ENCODE measurements at regions not wholly inside any gene's neighbourhood (a gene's known extent, or its start where the extent isn't known, plus 50 kb on each side); places are given as distances from the start of the nearest gene placed in this dataset.

DNA sequence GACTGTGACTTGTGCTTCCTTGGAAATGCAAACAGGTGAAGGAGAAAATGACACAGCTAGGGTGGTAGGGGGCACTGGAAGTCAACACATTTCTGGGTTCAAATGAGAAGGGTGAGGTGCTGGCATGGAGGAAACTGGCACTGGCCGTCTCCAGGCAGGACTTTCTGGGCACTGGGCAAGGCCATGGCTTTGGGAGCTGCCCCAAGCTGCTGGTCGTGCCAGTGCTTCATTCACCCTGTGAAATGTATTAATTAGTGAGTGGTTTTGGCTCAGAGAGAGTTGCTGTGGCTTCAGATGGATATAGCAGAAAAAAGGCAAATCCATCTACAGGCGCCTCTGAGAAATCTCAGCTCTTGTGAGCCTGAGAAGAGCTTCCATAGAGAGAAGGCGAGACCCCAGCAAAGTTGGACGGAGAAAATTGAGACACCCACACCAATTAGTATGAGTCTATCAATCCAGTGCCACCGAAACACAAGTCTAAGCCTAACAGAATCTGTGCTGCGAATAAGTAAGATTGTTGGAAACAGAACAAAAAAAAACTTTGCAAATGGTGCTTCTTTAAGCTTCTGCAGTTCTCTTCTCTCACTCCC lies 202.1 kb upstream of the TNP1 start:
- CTCF ChIA-PET (ENCODE audit: low intra/inter-chr PET ratio, low total read pairs), result no interaction called here
- ATAC-seq, result no peak
- intact Hi-C loops (cut with micrococcal nuclease; ENCODE audit: unreplicated experiment), result no loop called here

DNA sequence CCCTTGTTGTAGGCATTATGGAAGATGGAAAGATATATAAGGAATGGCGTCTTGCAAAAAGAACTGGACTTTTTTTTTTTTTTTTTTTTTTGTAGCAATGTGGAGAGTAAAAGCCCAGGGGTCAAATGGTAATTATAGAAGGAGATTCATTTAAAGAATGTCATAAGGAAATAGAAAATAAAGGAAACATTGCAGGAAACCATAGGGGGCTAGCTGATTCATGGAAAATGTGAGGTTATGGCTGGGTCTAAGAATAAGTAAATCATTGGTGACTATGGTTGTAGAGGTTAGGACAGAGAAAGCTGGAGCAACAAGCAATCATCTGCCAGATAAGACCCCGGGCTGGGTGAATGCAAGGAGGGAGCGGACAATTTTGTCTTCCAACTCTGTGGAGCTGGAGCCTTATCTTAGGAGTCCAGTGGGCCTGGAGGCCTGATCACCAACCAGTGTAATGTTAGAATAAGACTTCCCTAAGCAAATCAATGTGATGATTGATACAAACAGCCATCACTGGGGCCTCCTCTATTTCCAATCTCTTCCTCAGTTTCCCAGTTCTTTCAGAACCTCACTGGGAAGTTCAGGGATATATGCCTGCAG lies 201.2 kb upstream of the TNP1 start:
- Histone ChIP-seq H3K4me1 (ENCODE audit: insufficient read depth, low read length) (peaks cover 1% of the 10 kb centered on the region; the same call in 1 of the 2 replicates), H3K36me3 (replicated peaks in 1 of 2; ENCODE audit: control insufficient read depth in 1 of 2, insufficient read depth in 2 of 2, low read length in 2 of 2) (no peaks in the 10 kb centered on the region), H2AFZ (ENCODE audit: low read length) (no peak overlapping the region), H3K27ac (ENCODE audit: extremely low read length, insufficient read depth, low read length) (no peak overlapping the region), H3K9ac (ENCODE audit: insufficient read depth, low read depth, low read length) (no peak overlapping the region), H3K9me3 (ENCODE audit: low read length) (no peaks in the 10 kb centered on the region), H3K79me2 (ENCODE audit: insufficient read depth, low read length) (no peaks in the 10 kb centered on the region), H3K4me2 (ENCODE audit: low read depth, low read length) (no peak overlapping the region), H4K20me1 (ENCODE audit: insufficient read depth, low read length) (no peaks in the 10 kb centered on the region), H3K4me3 (replicated peaks in 1 of 3; ENCODE audit: insufficient read depth in 1 of 3, low read depth in 2 of 3, low read length in 3 of 3) (no peak overlapping the region), H3K27me3 (ENCODE audit: control insufficient read depth in 1 of 2, insufficient read depth in 2 of 2, low read length in 2 of 2) (0 out of 5 replicates have a peak, but pooled peaks cover 0 to 5% of the 10 kb centered on the region in 2 experiments)
- intact Hi-C loops (cut with micrococcal nuclease; ENCODE audit: unreplicated experiment), result no loop called here
- CTCF ChIA-PET (ENCODE audit: low intra/inter-chr PET ratio, low total read pairs), result no interaction called here
- POLR2A ChIA-PET, result no interaction called here
- FAIRE-seq (no peak), ATAC-seq (no peak), DNase-seq (ENCODE audit: low spot score) (no peak)
- BruUV-seq (replicated peaks), result no TSS peak
- 44% methylated on average over 3 of the region's 3 CpGs for WGBS (ENCODE audit: low lambda C conversion rate)
- in situ Hi-C loops (cut with HindIII; ENCODE audit: extremely low pct_ligation_motif_present, low pct_unique_long_range_greater_than_20kb), result no loop called here
- TF ChIP-seq, protein P1, sequence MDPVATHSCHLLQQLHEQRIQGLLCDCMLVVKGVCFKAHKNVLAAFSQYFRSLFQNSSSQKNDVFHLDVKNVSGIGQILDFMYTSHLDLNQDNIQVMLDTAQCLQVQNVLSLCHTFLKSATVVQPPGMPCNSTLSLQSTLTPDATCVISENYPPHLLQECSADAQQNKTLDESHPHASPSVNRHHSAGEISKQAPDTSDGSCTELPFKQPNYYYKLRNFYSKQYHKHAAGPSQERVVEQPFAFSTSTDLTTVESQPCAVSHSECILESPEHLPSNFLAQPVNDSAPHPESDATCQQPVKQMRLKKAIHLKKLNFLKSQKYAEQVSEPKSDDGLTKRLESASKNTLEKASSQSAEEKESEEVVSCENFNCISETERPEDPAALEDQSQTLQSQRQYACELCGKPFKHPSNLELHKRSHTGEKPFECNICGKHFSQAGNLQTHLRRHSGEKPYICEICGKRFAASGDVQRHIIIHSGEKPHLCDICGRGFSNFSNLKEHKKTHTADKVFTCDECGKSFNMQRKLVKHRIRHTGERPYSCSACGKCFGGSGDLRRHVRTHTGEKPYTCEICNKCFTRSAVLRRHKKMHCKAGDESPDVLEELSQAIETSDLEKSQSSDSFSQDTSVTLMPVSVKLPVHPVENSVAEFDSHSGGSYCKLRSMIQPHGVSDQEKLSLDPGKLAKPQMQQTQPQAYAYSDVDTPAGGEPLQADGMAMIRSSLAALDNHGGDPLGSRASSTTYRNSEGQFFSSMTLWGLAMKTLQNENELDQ (CRISPR knock-in tag; IDR thresholded peaks at IDR 0.05; ENCODE audit: borderline replicate concordance), result no peak
- no peak for TF ChIP-seq BCL6 (CRISPR knock-in tag; IDR thresholded peaks at IDR 0.05)
- TF ChIP-seq, protein P2, sequence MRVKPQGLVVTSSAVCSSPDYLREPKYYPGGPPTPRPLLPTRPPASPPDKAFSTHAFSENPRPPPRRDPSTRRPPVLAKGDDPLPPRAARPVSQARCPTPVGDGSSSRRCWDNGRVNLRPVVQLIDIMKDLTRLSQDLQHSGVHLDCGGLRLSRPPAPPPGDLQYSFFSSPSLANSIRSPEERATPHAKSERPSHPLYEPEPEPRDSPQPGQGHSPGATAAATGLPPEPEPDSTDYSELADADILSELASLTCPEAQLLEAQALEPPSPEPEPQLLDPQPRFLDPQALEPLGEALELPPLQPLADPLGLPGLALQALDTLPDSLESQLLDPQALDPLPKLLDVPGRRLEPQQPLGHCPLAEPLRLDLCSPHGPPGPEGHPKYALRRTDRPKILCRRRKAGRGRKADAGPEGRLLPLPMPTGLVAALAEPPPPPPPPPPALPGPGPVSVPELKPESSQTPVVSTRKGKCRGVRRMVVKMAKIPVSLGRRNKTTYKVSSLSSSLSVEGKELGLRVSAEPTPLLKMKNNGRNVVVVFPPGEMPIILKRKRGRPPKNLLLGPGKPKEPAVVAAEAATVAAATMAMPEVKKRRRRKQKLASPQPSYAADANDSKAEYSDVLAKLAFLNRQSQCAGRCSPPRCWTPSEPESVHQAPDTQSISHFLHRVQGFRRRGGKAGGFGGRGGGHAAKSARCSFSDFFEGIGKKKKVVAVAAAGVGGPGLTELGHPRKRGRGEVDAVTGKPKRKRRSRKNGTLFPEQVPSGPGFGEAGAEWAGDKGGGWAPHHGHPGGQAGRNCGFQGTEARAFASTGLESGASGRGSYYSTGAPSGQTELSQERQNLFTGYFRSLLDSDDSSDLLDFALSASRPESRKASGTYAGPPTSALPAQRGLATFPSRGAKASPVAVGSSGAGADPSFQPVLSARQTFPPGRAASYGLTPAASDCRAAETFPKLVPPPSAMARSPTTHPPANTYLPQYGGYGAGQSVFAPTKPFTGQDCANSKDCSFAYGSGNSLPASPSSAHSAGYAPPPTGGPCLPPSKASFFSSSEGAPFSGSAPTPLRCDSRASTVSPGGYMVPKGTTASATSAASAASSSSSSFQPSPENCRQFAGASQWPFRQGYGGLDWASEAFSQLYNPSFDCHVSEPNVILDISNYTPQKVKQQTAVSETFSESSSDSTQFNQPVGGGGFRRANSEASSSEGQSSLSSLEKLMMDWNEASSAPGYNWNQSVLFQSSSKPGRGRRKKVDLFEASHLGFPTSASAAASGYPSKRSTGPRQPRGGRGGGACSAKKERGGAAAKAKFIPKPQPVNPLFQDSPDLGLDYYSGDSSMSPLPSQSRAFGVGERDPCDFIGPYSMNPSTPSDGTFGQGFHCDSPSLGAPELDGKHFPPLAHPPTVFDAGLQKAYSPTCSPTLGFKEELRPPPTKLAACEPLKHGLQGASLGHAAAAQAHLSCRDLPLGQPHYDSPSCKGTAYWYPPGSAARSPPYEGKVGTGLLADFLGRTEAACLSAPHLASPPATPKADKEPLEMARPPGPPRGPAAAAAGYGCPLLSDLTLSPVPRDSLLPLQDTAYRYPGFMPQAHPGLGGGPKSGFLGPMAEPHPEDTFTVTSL (CRISPR knock-in tag; IDR thresholded peaks at IDR 0.05; ENCODE audit: borderline replicate concordance), result no peak
- TF ChIP-seq CBX1 (IDR thresholded peaks at IDR 0.05; ENCODE audit: low read depth), result no peak
- no peak for TF ChIP-seq HCFC1 (IDR thresholded peaks at IDR 0.05; ENCODE audit: low read depth, low read length)
- TF ChIP-seq ZFP62 (CRISPR knock-in tag; IDR thresholded peaks at IDR 0.05), result no peak
- TF ChIP-seq CCAR2 (optimal IDR thresholded peaks at IDR 0.05; ENCODE audit: low read depth, low read length), result no peak

More for the DNA sequence above, 202.1 kb upstream of the TNP1 start:
- H3K27me3 ChIP-seq (ENCODE audit: control insufficient read depth in 1 of 2, insufficient read depth in 2 of 2, low read length in 2 of 2), result peaks cover 0 to 8% of the 10 kb centered on the region in 2 experiments; a peak in 3 of 5 replicates
- no peaks in the 10 kb centered on the region for H3K36me3 ChIP-seq (replicated peaks in 1 of 2; ENCODE audit: control insufficient read depth in 1 of 2, insufficient read depth in 2 of 2, low read length in 2 of 2)
- DNase-seq (ENCODE audit: low spot score), result no peak
- no peak overlapping the region for H2AFZ ChIP-seq (ENCODE audit: low read length)
- BruUV-seq (replicated peaks), result no TSS peak
- H4K20me1 ChIP-seq (ENCODE audit: insufficient read depth, low read length), result no peaks in the 10 kb centered on the region
- no peak overlapping the region for H3K4me2 ChIP-seq (ENCODE audit: low read depth, low read length)
- H3K79me2 ChIP-seq (ENCODE audit: insufficient read depth, low read length), result no peaks in the 10 kb centered on the region
- H3K9ac ChIP-seq (ENCODE audit: insufficient read depth, low read depth, low read length), result no peak overlapping the region
- no peak for FAIRE-seq
- H3K27ac ChIP-seq (ENCODE audit: extremely low read length, insufficient read depth, low read length), result no peak overlapping the region
- H3K9me3 ChIP-seq (ENCODE audit: low read length), result no peaks in the 10 kb centered on the region
- POLR2A ChIA-PET, result no interaction called here
- no peak overlapping the region for H3K4me3 ChIP-seq (replicated peaks in 1 of 3; ENCODE audit: insufficient read depth in 1 of 3, low read depth in 2 of 3, low read length in 3 of 3)
- H3K4me1 ChIP-seq (ENCODE audit: insufficient read depth, low read length), result peaks cover 11% of the 10 kb centered on the region; the same call in 1 of the 2 replicates
- 23% methylated on average over 7 of the region's 7 CpGs for WGBS (ENCODE audit: low lambda C conversion rate)
- in situ Hi-C loops (cut with HindIII; ENCODE audit: extremely low pct_ligation_motif_present, low pct_unique_long_range_greater_than_20kb), result no loop called here
- TF ChIP-seq, protein P3, sequence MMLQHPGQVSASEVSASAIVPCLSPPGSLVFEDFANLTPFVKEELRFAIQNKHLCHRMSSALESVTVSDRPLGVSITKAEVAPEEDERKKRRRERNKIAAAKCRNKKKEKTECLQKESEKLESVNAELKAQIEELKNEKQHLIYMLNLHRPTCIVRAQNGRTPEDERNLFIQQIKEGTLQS (CRISPR knock-in tag; IDR thresholded peaks at IDR 0.05), result no peak
- no peak for TF ChIP-seq SAFB2 (CRISPR knock-in tag; IDR thresholded peaks at IDR 0.05; ENCODE audit: borderline replicate concordance, low read depth)
- no peak for TF ChIP-seq ZNF10 (CRISPR knock-in tag; IDR thresholded peaks at IDR 0.05; ENCODE audit: borderline replicate concordance, low read depth)
- TF ChIP-seq RAD51 (IDR thresholded peaks at IDR 0.05; ENCODE audit: borderline replicate concordance), result no peak
